ENCODE measurements at regions not wholly inside any gene's neighbourhood (a gene's known extent, or its start where the extent isn't known, plus 50 kb on each side); places are given as distances from the start of the nearest gene placed in this dataset.

GRCh38 chr7:46034056-46034768 lies 113.1 kb upstream of the IGFBP3 start:
- DNase-seq, result peak; percentile 18

GRCh38 chr7:46033592-46033991 lies 112.5 kb upstream of the IGFBP3 start:
- no peaks in the 10 kb centered on the region for H3K27me3 ChIP-seq (replicated peaks)
- no peak overlapping the region for H3K27ac ChIP-seq
- H3K36me3 ChIP-seq (replicated peaks), result no peaks in the 10 kb centered on the region
- in situ Hi-C loops (cut with HindIII; ENCODE audit: low pct_ligation_motif_present, low sequenced_read_pairs), result no loop called here
- H3K4me3 ChIP-seq (ENCODE audit: low read depth, low read length), result no peak overlapping the region
- no peak for DNase-seq
- TF ChIP-seq CTCF (IDR thresholded peaks at IDR 0.05; ENCODE audit: low read depth, low read length, missing control alignments), result no peak

More at GRCh38 chr7:46034056-46034768, 113.1 kb upstream of the IGFBP3 start:
- no peak overlapping the region for H3K4me3 ChIP-seq (ENCODE audit: low read depth, low read length)
- H3K36me3 ChIP-seq (replicated peaks), result no peaks in the 10 kb centered on the region
- no peak for TF ChIP-seq CTCF (IDR thresholded peaks at IDR 0.05; ENCODE audit: low read depth, low read length, missing control alignments)
- in situ Hi-C loops (cut with HindIII; ENCODE audit: low pct_ligation_motif_present, low sequenced_read_pairs), result no loop called here
- H3K27me3 ChIP-seq (replicated peaks), result no peaks in the 10 kb centered on the region
- H3K27ac ChIP-seq, result peak overlapping the region; percentile 27

GRCh38 chr7:46032942-46033341 lies 111.9 kb upstream of the IGFBP3 start:
- H3K27ac ChIP-seq, result no peak overlapping the region
- no peaks in the 10 kb centered on the region for H3K36me3 ChIP-seq (replicated peaks)
- H3K4me3 ChIP-seq (ENCODE audit: low read depth, low read length), result no peak overlapping the region
- no peak for TF ChIP-seq CTCF (IDR thresholded peaks at IDR 0.05; ENCODE audit: low read depth, low read length, missing control alignments)
- in situ Hi-C loops (cut with HindIII; ENCODE audit: low pct_ligation_motif_present, low sequenced_read_pairs), result no loop called here
- peak; percentile 2 for DNase-seq
- H3K27me3 ChIP-seq (replicated peaks), result no peaks in the 10 kb centered on the region

- in situ Hi-C loops (cut with HindIII; ENCODE audit: low pct_ligation_motif_present, low sequenced_read_pairs), result no loop called here
- no peaks in the 10 kb centered on the region for H3K36me3 ChIP-seq (replicated peaks)
- H3K4me3 ChIP-seq (ENCODE audit: low read depth, low read length), result no peak overlapping the region
- H3K27me3 ChIP-seq (replicated peaks), result no peaks in the 10 kb centered on the region
- H3K27ac ChIP-seq, result no peak overlapping the region
- DNase-seq, result no peak
- no peak for TF ChIP-seq CTCF (IDR thresholded peaks at IDR 0.05; ENCODE audit: low read depth, low read length, missing control alignments)
Measured at GRCh38 chr7:46032353-46032752, 111.3 kb upstream of the IGFBP3 start.

GRCh38 chr7:46029111-46029704 lies 108.1 kb upstream of the IGFBP3 start:
- in situ Hi-C loops (cut with HindIII; ENCODE audit: low pct_ligation_motif_present, low sequenced_read_pairs), result no loop called here
- H3K27me3 ChIP-seq (replicated peaks), result no peaks in the 10 kb centered on the region
- H3K36me3 ChIP-seq (replicated peaks), result no peaks in the 10 kb centered on the region
- H3K27ac ChIP-seq, result no peak overlapping the region
- DNase-seq, result no peak
- TF ChIP-seq CTCF (IDR thresholded peaks at IDR 0.05; ENCODE audit: low read depth, low read length, missing control alignments), result no peak
- H3K4me3 ChIP-seq (ENCODE audit: low read depth, low read length), result no peak overlapping the region

All from brain microvascular endothelial cell (primary cell).